ENCODE measurements at regions not wholly inside any gene's neighbourhood (a gene's known extent, or its start where the extent isn't known, plus 50 kb on each side); places are given as distances from the start of the nearest gene placed in this dataset.

GRCh38 chr5:93313672-93314071, 267.3 kb downstream of the NR2F1-AS1 start:
- DNase-seq, result no peak

GRCh38 chr5:93311881-93312280, 269.1 kb downstream of the NR2F1-AS1 start:
- DNase-seq, result no peak

GRCh38 chr5:93307557-93307956, 273.5 kb downstream of the NR2F1-AS1 start:
- no peak for DNase-seq

GRCh38 chr5:93305984-93306383, 275.0 kb downstream of the NR2F1-AS1 start:
- no peak for DNase-seq

- DNase-seq, result no peak
These were observed 276.4 kb downstream of the NR2F1-AS1 start for GRCh38 chr5:93304456-93305250.

- no peak for DNase-seq
These were observed 277.7 kb downstream of the NR2F1-AS1 start for GRCh38 chr5:93303291-93303691.

GRCh38 chr5:93302711-93303110, 278.3 kb downstream of the NR2F1-AS1 start:
- DNase-seq, result no peak

- DNase-seq, result no peak
These were observed 280.1 kb downstream of the NR2F1-AS1 start for GRCh38 chr5:93300945-93301344.

- DNase-seq, result no peak
These were observed 280.6 kb downstream of the NR2F1-AS1 start for GRCh38 chr5:93300309-93300923.

GRCh38 chr5:93299681-93300308, 281.2 kb downstream of the NR2F1-AS1 start:
- DNase-seq, result no peak

- no peak for DNase-seq
These were observed 283.9 kb downstream of the NR2F1-AS1 start for GRCh38 chr5:93297116-93297515.

- DNase-seq, result no peak
These were observed 284.7 kb downstream of the NR2F1-AS1 start for GRCh38 chr5:93296338-93296737.

- DNase-seq, result no peak
These were observed 286.0 kb downstream of the NR2F1-AS1 start for GRCh38 chr5:93294996-93295395.

GRCh38 chr5:93294199-93294598, 286.8 kb downstream of the NR2F1-AS1 start:
- no peak for DNase-seq

- DNase-seq, result no peak
These were observed 291.1 kb downstream of the NR2F1-AS1 start for GRCh38 chr5:93289942-93290341.

- no peak for DNase-seq
These were observed 295.6 kb downstream of the NR2F1-AS1 start for GRCh38 chr5:93285461-93285860.

GRCh38 chr5:93281980-93282772, 298.8 kb downstream of the NR2F1-AS1 start:
- no peak for DNase-seq

GRCh38 chr5:93280518-93280917, 300.5 kb downstream of the NR2F1-AS1 start:
- no peak for DNase-seq

- DNase-seq, result no peak
These were observed 301.6 kb downstream of the NR2F1-AS1 start for GRCh38 chr5:93279296-93279963.

GRCh38 chr5:93278896-93279295, 302.1 kb downstream of the NR2F1-AS1 start:
- no peak for DNase-seq

- no peak for DNase-seq
These were observed 304.0 kb downstream of the NR2F1-AS1 start for GRCh38 chr5:93277051-93277450.

GRCh38 chr5:93275376-93275775, 305.6 kb downstream of the NR2F1-AS1 start:
- no peak for DNase-seq

- DNase-seq, result no peak
These were observed 306.7 kb downstream of the NR2F1-AS1 start for GRCh38 chr5:93274291-93274690.
